Parathyroid adenoma (tissue), 2 donors: ENCODE measurements at regions not wholly inside any gene's neighbourhood (a gene's known extent, or its start where the extent isn't known, plus 50 kb on each side); places are given as distances from the start of the nearest gene placed in this dataset.

Source experiments
- H2AFZ ChIP-seq: fragments of 300-600 bp; sonication (generic); one replicate; pipeline ENCODE4 v1.7.0; 2017; ENCODE audit warnings: antibody characterized with exemption, mild to moderate bottlenecking
- H3K27ac ChIP-seq: fragments of 300-600 bp; sonication (generic); one replicate; pipeline ENCODE4 v1.7.0; 2017
- H3K27me3 ChIP-seq: fragments of 300-600 bp; sonication (generic); one replicate; pipeline ENCODE4 v1.7.0; 2017; ENCODE audit warnings: low read length; ENCODE audit not compliant: control insufficient read depth, insufficient read depth
- H3K36me3 ChIP-seq: fragments of 300-600 bp; sonication (generic); one replicate; pipeline ENCODE4 v1.7.0; 2017; ENCODE audit warnings: low read length; ENCODE audit not compliant: control insufficient read depth, insufficient read depth
- H3K4me1 ChIP-seq: fragments of 300-600 bp; sonication (generic); one replicate; pipeline ENCODE4 v1.7.0; 2017; ENCODE audit warnings: control low read depth
- H3K4me2 ChIP-seq: fragments of 300-600 bp; sonication (generic); one replicate; pipeline ENCODE4 v1.7.0; 2017; ENCODE audit warnings: low read length
- H3K4me3 ChIP-seq: fragments of 300-600 bp; sonication (generic); one replicate; pipeline ENCODE4 v1.7.0; 2017; ENCODE audit warnings: low read depth, low read length
- H3K79me2 ChIP-seq: fragments of 300-600 bp; sonication (generic); one replicate; pipeline ENCODE4 v1.7.0; 2017; ENCODE audit warnings: control low read depth
- H3K9ac ChIP-seq: fragments of 300-600 bp; sonication (generic); one replicate; pipeline ENCODE4 v1.7.0; 2017; ENCODE audit warnings: mild to moderate bottlenecking
- H3K9me3 ChIP-seq: fragments of 300-600 bp; sonication (generic); one replicate; pipeline ENCODE4 v1.7.0; 2017; ENCODE audit warnings: low read length; ENCODE audit not compliant: control insufficient read depth
- CTCF ChIP-seq: fragments of 300-600 bp; sonication (generic); IDR thresholded peaks from one replicate; pipeline ENCODE4 v1.7.0; 2017; ENCODE audit warnings: antibody characterized with exemption, mild to moderate bottlenecking
- donor health status: primary hyperparathyroidism.

- H3K27ac ChIP-seq, result no peak overlapping the region
- H3K27me3 ChIP-seq, result no peaks in the 10 kb centered on the region
- H3K79me2 ChIP-seq, result no peaks in the 10 kb centered on the region
- H2AFZ ChIP-seq, result no peak overlapping the region
- H3K9me3 ChIP-seq, result no peaks in the 10 kb centered on the region
- no peak overlapping the region for H3K9ac ChIP-seq
- no peak for TF ChIP-seq CTCF
- H3K4me2 ChIP-seq, result no peak overlapping the region
- no peaks in the 10 kb centered on the region for H3K36me3 ChIP-seq
- no peak overlapping the region for H3K4me3 ChIP-seq
- no peaks in the 10 kb centered on the region for H3K4me1 ChIP-seq
These were observed 97.5 kb downstream of the IRX2 start for GRCh38 chr5:2653991-2654390.

- TF ChIP-seq CTCF, result no peak
- Histone ChIP-seq H3K27me3 (no peaks in the 10 kb centered on the region), H2AFZ (no peak overlapping the region), H3K4me3 (no peak overlapping the region), H3K36me3 (no peaks in the 10 kb centered on the region), H3K9me3 (no peaks in the 10 kb centered on the region), H3K27ac (no peak overlapping the region), H3K4me2 (no peak overlapping the region), H3K79me2 (no peaks in the 10 kb centered on the region), H3K4me1 (no peaks in the 10 kb centered on the region), H3K9ac (no peak overlapping the region)
These were observed 100.4 kb downstream of the IRX2 start for GRCh38 chr5:2651116-2651515.

- H2AFZ ChIP-seq, result no peak overlapping the region
- no peak overlapping the region for H3K27ac ChIP-seq
- H3K4me3 ChIP-seq, result no peak overlapping the region
- no peak overlapping the region for H3K9ac ChIP-seq
- no peaks in the 10 kb centered on the region for H3K27me3 ChIP-seq
- TF ChIP-seq CTCF, result no peak
- H3K4me2 ChIP-seq, result no peak overlapping the region
- H3K79me2 ChIP-seq, result no peaks in the 10 kb centered on the region
- no peaks in the 10 kb centered on the region for H3K4me1 ChIP-seq
- H3K36me3 ChIP-seq, result no peaks in the 10 kb centered on the region
- H3K9me3 ChIP-seq, result no peaks in the 10 kb centered on the region
These were observed 108.7 kb downstream of the IRX2 start for GRCh38 chr5:2642684-2643345.

GRCh38 chr5:2640717-2641116 is 110.8 kb downstream of the IRX2 start:
- H3K4me2 ChIP-seq, result no peak overlapping the region
- no peaks in the 10 kb centered on the region for H3K4me1 ChIP-seq
- H3K27ac ChIP-seq, result no peak overlapping the region
- H3K9ac ChIP-seq, result no peak overlapping the region
- H3K79me2 ChIP-seq, result no peaks in the 10 kb centered on the region
- TF ChIP-seq CTCF, result no peak
- no peaks in the 10 kb centered on the region for H3K9me3 ChIP-seq
- no peaks in the 10 kb centered on the region for H3K36me3 ChIP-seq
- H3K4me3 ChIP-seq, result no peak overlapping the region
- H2AFZ ChIP-seq, result no peak overlapping the region
- no peaks in the 10 kb centered on the region for H3K27me3 ChIP-seq

- Histone ChIP-seq H2AFZ (no peak overlapping the region), H3K9ac (no peak overlapping the region), H3K9me3 (no peaks in the 10 kb centered on the region), H3K4me2 (no peak overlapping the region), H3K4me3 (no peak overlapping the region), H3K36me3 (no peaks in the 10 kb centered on the region), H3K79me2 (no peaks in the 10 kb centered on the region), H3K27ac (no peak overlapping the region), H3K27me3 (no peaks in the 10 kb centered on the region), H3K4me1 (no peaks in the 10 kb centered on the region)
- TF ChIP-seq CTCF, result no peak
These were observed 112.1 kb downstream of the IRX2 start for GRCh38 chr5:2639425-2639824.
